IPS-15b (cell line): ENCODE measurements at regions not wholly inside any gene's neighbourhood (a gene's known extent, or its start where the extent isn't known, plus 50 kb on each side); places are given as distances from the start of the nearest gene placed in this dataset.

Source experiments
- H3K27me3 ChIP-seq: one replicate; pipeline ENCODE4 v1.6.1; 2013; ENCODE audit warnings: low read length; ENCODE audit not compliant: control insufficient read depth, insufficient read depth
- H3K36me3 ChIP-seq: one replicate; pipeline ENCODE4 v1.6.1; 2013; ENCODE audit warnings: low read length; ENCODE audit not compliant: control insufficient read depth, insufficient read depth
- H3K4me1 ChIP-seq: one replicate; pipeline ENCODE4 v1.6.1; 2013; ENCODE audit warnings: mild to moderate bottlenecking, low read length; ENCODE audit not compliant: control insufficient read depth, insufficient read depth
- H3K4me3 ChIP-seq: one replicate; pipeline ENCODE4 v1.5.1; 2013; ENCODE audit warnings: low read depth, low read length
- H3K9ac ChIP-seq: one replicate; pipeline ENCODE4 v1.6.1; 2013; ENCODE audit warnings: low read depth, mild to moderate bottlenecking, low read length
- H3K9me3 ChIP-seq: one replicate; pipeline ENCODE4 v1.6.1; 2013; ENCODE audit warnings: mild to moderate bottlenecking, low read length; ENCODE audit not compliant: control insufficient read depth, insufficient read depth

DNA sequence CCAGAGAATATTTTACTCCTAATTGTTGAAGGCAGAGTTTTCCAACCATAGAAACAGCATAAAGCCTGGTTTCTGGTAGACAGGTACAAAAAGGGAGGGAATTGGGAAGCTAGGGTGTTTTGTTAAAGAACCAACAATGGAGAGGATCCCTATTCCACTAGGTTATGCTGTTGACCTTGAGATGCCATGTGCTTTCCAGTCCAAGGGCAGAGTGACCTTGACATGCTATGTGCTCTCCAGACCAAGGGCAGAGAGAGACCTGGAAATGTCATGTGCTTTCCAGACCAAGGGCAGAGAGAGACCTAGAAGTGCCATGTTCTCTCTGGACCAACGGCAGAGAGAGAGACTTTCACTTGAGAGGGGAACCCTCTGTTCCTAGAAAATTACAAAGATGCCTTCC lies 1043.8 kb upstream of the FBXO33 start:
- no peak overlapping the region for H3K4me3 ChIP-seq
- H3K9me3 ChIP-seq: peaks cover 9% of the 10 kb centered on the region
- H3K4me1 ChIP-seq: no peaks in the 10 kb centered on the region
- no peaks in the 10 kb centered on the region for H3K36me3 ChIP-seq
- H3K27me3 ChIP-seq: no peaks in the 10 kb centered on the region
- no peak overlapping the region for H3K9ac ChIP-seq

DNA sequence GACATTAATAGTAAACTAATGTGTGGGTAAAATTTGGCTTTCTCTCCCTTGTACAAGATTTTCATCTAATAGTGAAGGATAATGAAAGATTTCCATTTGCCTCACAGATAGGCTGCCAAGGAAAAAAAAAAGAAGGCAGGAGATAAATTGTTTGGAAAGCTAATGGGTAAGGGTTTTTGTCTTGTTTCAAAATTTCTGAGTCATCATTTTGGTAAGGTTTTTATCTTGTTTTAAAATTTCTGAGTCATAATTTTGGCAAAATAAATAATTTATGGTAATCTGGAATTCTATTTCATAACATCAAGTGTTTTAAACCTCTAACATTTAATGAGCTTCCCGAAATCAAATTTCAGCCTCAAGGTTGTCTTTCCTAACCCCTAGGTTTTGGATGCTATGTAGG lies 1035.7 kb upstream of the FBXO33 start:
- no peak overlapping the region for H3K4me3 ChIP-seq
- no peaks in the 10 kb centered on the region for H3K27me3 ChIP-seq
- peaks cover 3% of the 10 kb centered on the region for H3K36me3 ChIP-seq
- peaks cover 9% of the 10 kb centered on the region for H3K9me3 ChIP-seq
- H3K9ac ChIP-seq: no peak overlapping the region
- H3K4me1 ChIP-seq: no peaks in the 10 kb centered on the region

DNA sequence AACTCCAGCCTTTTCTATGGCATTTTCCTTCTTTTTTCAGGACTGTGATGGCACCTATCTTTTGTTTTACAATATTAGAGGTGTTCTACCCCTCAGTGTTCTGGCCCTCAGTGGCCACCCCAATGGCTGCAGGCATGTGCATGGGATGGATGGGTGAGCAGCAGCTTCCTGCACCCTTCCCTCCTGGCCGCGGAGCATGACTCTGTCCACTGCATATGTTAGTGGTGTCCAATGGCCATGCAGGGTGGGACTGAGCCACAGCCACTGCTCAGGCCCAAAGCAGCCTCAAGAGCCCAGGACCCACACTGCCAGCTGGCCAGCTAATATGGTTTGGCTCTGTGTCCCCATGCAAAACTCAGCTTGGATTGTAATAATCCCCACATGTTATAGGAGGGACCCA lies 1032.3 kb upstream of the FBXO33 start:
- no peaks in the 10 kb centered on the region for H3K4me1 ChIP-seq
- no peak overlapping the region for H3K4me3 ChIP-seq
- no peaks in the 10 kb centered on the region for H3K36me3 ChIP-seq
- no peaks in the 10 kb centered on the region for H3K27me3 ChIP-seq
- no peak overlapping the region for H3K9ac ChIP-seq
- peaks cover 7% of the 10 kb centered on the region for H3K9me3 ChIP-seq

DNA sequence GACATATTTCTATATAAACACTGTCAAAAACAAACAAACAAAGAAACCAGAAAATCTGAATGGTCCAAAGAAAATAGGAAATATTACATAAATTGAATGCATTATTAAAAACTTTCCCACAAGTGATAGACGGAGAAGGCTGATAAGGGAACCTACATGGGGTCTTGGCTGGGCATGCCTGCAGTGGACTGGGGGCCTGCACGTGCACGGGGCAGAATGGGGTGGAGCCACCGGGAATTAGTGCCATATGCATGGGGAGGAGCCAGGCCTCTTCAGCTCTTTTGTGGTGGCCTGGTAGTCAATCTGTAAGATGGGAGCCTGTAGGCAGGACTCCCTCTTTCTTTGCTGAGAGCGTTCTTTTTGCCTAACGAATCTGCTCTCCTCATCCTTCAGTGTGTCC lies 1031.7 kb upstream of the FBXO33 start:
- H3K4me1 ChIP-seq: no peaks in the 10 kb centered on the region
- H3K9me3 ChIP-seq: peaks cover 4% of the 10 kb centered on the region
- no peak overlapping the region for H3K9ac ChIP-seq
- H3K36me3 ChIP-seq: no peaks in the 10 kb centered on the region
- no peak overlapping the region for H3K4me3 ChIP-seq
- H3K27me3 ChIP-seq: no peaks in the 10 kb centered on the region

DNA sequence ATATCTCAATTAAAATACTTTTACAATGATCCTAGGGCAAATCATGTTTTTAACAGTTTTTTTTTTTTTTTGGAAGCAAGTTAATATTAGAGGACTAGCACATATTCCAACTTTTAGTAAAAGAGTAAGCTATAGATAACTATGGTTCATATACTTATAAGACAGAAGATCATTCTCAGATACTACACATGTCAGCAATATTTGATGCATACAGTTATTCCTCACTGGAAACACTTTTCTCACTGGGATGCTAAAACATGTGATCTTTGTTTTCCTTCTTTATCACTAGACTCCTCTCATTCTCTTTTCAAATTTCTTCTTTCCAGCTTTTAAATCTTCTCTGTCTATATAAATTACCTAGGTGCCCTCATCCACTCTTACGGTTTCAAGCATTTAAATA lies 1020.4 kb upstream of the FBXO33 start:
- Histone ChIP-seq H3K4me3 (no peak overlapping the region), H3K27me3 (no peaks in the 10 kb centered on the region), H3K9me3 (no peaks in the 10 kb centered on the region), H3K4me1 (no peaks in the 10 kb centered on the region), H3K9ac (no peak overlapping the region), H3K36me3 (no peaks in the 10 kb centered on the region)

DNA sequence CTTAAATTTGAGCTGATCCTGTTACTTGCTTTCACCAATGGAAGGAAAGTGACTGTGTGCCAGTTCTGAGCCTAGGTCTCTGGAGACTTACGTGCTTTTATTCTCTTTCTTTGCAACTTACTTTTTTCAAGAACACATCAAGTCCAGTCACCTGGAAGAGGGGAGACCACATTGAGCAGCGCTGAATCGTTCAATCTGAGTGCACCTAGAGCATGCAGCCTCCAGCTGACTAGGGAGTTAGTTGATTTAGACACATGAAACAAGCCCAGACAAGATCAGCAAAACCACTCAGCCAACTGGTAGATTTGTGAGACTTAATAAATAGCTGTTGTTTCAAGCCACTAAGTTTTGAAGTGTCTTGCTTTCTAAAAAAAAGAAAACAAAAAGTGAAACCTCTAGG lies 1014.8 kb upstream of the FBXO33 start:
- H3K27me3 ChIP-seq: no peaks in the 10 kb centered on the region
- H3K9me3 ChIP-seq: no peaks in the 10 kb centered on the region
- no peaks in the 10 kb centered on the region for H3K4me1 ChIP-seq
- no peak overlapping the region for H3K9ac ChIP-seq
- no peak overlapping the region for H3K4me3 ChIP-seq
- H3K36me3 ChIP-seq: no peaks in the 10 kb centered on the region

DNA sequence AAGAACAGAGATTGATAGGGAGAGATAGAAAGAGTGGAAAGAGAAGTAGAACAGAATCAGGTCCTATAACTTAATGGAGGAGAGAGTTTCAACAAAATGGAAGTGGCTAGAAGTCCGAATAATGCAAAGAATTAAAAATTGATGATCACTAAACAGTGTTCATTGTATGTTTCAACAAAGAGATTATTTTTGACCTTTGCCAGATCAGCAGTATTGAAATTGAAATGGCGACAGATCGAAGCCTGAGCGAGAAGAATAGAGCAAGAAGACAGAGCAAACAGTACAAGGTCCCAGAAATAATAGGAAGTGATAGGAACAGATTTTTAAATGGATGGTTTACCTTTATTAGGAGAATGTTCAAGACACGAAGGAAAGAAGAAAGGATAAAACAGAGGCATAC lies 1012.8 kb upstream of the FBXO33 start:
- Histone ChIP-seq H3K4me3 (no peak overlapping the region), H3K27me3 (no peaks in the 10 kb centered on the region), H3K9me3 (no peaks in the 10 kb centered on the region), H3K36me3 (no peaks in the 10 kb centered on the region), H3K9ac (no peak overlapping the region), H3K4me1 (no peaks in the 10 kb centered on the region)

DNA sequence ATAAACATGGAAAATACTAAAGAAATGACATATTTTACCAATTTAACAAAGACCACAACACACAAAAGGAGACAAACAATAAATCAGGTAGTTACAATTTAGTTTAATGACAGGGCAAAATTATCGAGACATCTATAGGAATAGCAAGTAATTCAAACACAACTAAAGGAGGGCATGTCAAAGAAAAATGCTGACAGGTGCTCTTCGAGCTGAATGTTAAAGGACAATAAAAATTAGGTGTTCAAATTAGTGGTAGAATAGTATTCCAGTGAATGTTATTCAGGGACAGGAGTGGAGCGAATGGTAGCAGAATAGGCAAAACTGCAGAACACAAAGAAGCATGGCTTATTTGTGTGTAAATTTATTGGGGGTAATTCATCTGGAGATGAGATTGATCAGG lies 1004.3 kb upstream of the FBXO33 start:
- no peak overlapping the region for H3K4me3 ChIP-seq
- no peaks in the 10 kb centered on the region for H3K36me3 ChIP-seq
- H3K9ac ChIP-seq: no peak overlapping the region
- H3K4me1 ChIP-seq: no peaks in the 10 kb centered on the region
- H3K9me3 ChIP-seq: no peaks in the 10 kb centered on the region
- no peaks in the 10 kb centered on the region for H3K27me3 ChIP-seq

DNA sequence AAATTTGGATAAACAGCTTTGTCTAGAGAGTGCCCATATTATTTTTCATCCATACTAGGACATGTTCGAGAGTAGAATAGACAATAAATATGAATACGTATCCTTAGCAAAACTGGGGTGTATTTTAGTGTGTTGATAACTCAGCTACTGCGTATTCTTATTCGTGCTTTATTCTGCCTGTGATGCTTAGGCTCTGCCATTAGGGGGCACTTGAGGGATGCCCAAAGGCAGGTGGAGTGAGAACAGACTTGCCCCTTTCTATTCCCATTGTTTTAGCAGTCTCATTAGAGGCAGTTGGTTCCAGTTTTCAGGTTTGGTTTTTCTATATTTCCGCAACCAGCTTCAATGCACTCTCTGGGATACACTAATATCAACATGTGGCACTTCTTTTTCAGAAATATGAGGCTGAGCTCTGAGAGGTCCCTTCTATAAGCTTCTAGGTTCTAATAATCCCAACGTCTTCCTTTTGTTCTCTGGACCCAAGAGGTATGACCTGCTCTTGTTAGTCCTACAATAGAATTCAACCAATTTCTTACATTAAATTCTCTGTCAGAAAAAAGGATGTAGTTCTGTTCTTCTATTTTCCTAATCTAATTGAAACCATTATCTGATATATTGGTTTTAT lies 985.7 kb upstream of the FBXO33 start:
- Histone ChIP-seq H3K4me1 (no peaks in the 10 kb centered on the region), H3K36me3 (no peaks in the 10 kb centered on the region), H3K27me3 (no peaks in the 10 kb centered on the region), H3K4me3 (no peak overlapping the region), H3K9me3 (no peaks in the 10 kb centered on the region), H3K9ac (no peak overlapping the region)

DNA sequence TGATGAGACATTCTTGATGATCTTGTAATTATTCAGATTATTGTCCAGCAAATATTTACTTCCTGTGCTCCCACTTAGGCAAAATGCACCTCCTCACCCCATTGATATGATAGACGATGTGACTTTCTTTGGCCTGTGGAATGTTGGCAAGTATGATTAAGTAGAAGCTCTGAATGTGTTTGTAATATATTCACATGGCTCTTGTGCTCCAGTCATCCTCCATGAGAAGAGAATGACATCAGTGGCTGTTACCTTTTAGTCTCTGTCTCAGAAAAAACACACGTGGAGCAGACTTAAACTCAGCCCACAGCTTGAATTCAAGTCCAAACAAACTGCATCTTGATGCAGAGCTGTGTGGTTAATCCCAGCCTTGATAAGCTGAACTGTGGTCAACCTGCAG lies 984.3 kb upstream of the FBXO33 start:
- Histone ChIP-seq H3K9me3 (no peaks in the 10 kb centered on the region), H3K27me3 (no peaks in the 10 kb centered on the region), H3K9ac (no peak overlapping the region), H3K4me1 (no peaks in the 10 kb centered on the region), H3K4me3 (no peak overlapping the region), H3K36me3 (no peaks in the 10 kb centered on the region)

DNA sequence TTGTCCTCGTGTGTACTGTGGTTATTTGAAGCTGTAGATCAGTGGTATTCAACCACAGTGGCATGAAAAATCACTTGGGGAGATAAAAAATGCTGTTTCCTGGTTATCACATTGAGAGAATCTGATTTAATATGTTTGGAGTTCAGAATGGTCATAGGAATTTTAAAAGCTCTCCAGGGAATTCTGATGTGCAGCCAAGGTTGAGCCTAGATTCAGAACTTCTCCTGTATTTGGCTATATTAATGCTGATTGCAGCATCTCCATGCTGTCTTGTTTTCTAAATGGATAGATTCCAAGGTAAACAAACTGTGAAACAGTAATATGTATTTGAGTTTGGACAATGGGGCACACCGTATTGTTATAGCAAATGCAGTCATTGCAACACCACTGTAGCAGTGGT lies 982.2 kb upstream of the FBXO33 start:
- H3K4me1 ChIP-seq: no peaks in the 10 kb centered on the region
- H3K36me3 ChIP-seq: no peaks in the 10 kb centered on the region
- no peaks in the 10 kb centered on the region for H3K27me3 ChIP-seq
- H3K9ac ChIP-seq: no peak overlapping the region
- no peaks in the 10 kb centered on the region for H3K9me3 ChIP-seq
- no peak overlapping the region for H3K4me3 ChIP-seq

DNA sequence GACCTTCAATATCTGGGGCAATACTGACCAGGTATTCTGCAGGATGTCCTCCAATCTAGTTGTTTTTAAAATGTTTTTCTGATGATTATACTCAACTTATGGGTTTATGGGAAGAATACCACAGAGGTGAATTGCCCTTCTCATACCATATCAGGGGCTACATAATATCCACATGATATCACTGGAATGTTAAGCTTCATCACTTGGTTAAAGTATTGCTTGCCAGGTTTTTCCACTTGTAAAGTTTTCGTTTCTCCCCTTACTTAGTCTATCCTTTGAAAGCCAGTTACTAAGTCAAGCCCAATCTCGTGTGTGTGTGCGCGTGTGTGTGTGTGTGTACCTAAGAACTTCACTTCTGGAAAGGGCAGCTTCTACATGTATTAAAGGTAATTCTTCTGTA lies 980.9 kb upstream of the FBXO33 start:
- Histone ChIP-seq H3K36me3 (no peaks in the 10 kb centered on the region), H3K9ac (no peak overlapping the region), H3K4me1 (no peaks in the 10 kb centered on the region), H3K9me3 (no peaks in the 10 kb centered on the region), H3K27me3 (no peaks in the 10 kb centered on the region), H3K4me3 (no peak overlapping the region)
